ENCODE measurements at regions not wholly inside any gene's neighbourhood (a gene's known extent, or its start where the extent isn't known, plus 50 kb on each side); places are given as distances from the start of the nearest gene placed in this dataset.
A peak's percentile ranks its signal among the peaks of the same experiment; 100 is the strongest.

- peak overlapping the region; percentile 51; the same call in 1 of the 2 replicates for H3K9ac ChIP-seq (ENCODE audit: insufficient read depth, low read depth, low read length)
- no peaks in the 10 kb centered on the region for H4K20me1 ChIP-seq (ENCODE audit: insufficient read depth, low read length)
- peaks cover 3% of the 10 kb centered on the region for H3K79me2 ChIP-seq (ENCODE audit: insufficient read depth, low read length)
- WGBS (ENCODE audit: low lambda C conversion rate), result 47% methylated on average over 10 of the region's 10 CpGs
- intact Hi-C loops (cut with micrococcal nuclease; ENCODE audit: unreplicated experiment) (loop anchor here (10.0 kb wide), 1 partner anchor 467 kb away; the partner anchor contains the start of gene RBBP8), in situ Hi-C loops (cut with HindIII; ENCODE audit: extremely low pct_ligation_motif_present, low pct_unique_long_range_greater_than_20kb) (loop anchor here (10.0 to 25.0 kb wide), 2 partner anchors 327 to 589 kb away; no protein-coding TSS in a partner anchor)
- BruUV-seq (replicated peaks), result no TSS peak
- peaks cover 46% of the 10 kb centered on the region for H3K4me1 ChIP-seq (ENCODE audit: insufficient read depth, low read length)
- H3K27me3 ChIP-seq (ENCODE audit: control insufficient read depth in 1 of 2, insufficient read depth in 2 of 2, low read length in 2 of 2), result no peaks in the 10 kb centered on the region
- peak; percentile 92 for FAIRE-seq
- no peaks in the 10 kb centered on the region for H3K36me3 ChIP-seq (replicated peaks in 1 of 2; ENCODE audit: control insufficient read depth in 1 of 2, insufficient read depth in 2 of 2, low read length in 2 of 2)
- peak overlapping the region; percentile 54 for H3K4me2 ChIP-seq (ENCODE audit: low read depth, low read length)
- H3K9me3 ChIP-seq (ENCODE audit: low read length), result no peaks in the 10 kb centered on the region
- CTCF ChIA-PET (ENCODE audit: low intra/inter-chr PET ratio, low total read pairs), result no interaction called here
- peak overlapping the region; percentile 83 for H3K27ac ChIP-seq (ENCODE audit: extremely low read length, insufficient read depth, low read length)
- POLR2A ChIA-PET, result interaction anchor here (1.2 to 1.5 kb wide), 2 partner anchors 16 to 260 kb away, joined by 4 to 9 read pairs; no protein-coding TSS in a partner anchor
- DNase-seq (ENCODE audit: low spot score), result peak; percentile 81
- ATAC-seq, result peak; percentile 96
- H3K4me3 ChIP-seq (replicated peaks in 1 of 3; ENCODE audit: insufficient read depth in 1 of 3, low read depth in 2 of 3, low read length in 3 of 3), result peak overlapping the region in 1 of 3 experiments; percentile 38; a peak in 1 of 6 replicates
- H2AFZ ChIP-seq (ENCODE audit: low read length), result no peak overlapping the region
- TF ChIP-seq DR1 (CRISPR knock-in tag; IDR thresholded peaks at IDR 0.05) (no peak), ZBTB49 (CRISPR knock-in tag; IDR thresholded peaks at IDR 0.05; ENCODE audit: borderline replicate concordance) (no peak), ZNF17 (CRISPR knock-in tag; IDR thresholded peaks at IDR 0.05) (no peak), ZNF556 (CRISPR knock-in tag; IDR thresholded peaks at IDR 0.05; ENCODE audit: borderline replicate concordance) (no peak), RNF219 (CRISPR knock-in tag; IDR thresholded peaks at IDR 0.05) (no peak), KAT7 (CRISPR knock-in tag; IDR thresholded peaks at IDR 0.05; ENCODE audit: borderline replicate concordance) (no peak), HMGA1 (CRISPR knock-in tag; conservative IDR thresholded peaks at IDR 0.05) (no peak), ATRX (CRISPR knock-in tag; IDR thresholded peaks at IDR 0.05; ENCODE audit: borderline replicate concordance) (no peak), MAZ (IDR thresholded peaks at IDR 0.05; ENCODE audit: borderline replicate concordance, low read depth, low read length) (no peak), MAZ (CRISPR knock-in tag; IDR thresholded peaks at IDR 0.05; ENCODE audit: low read depth) (no peak), IRX3 (CRISPR knock-in tag; IDR thresholded peaks at IDR 0.05; ENCODE audit: borderline replicate concordance, low read depth) (no peak), MAFK (conservative IDR thresholded peaks at IDR 0.05 in 1 of 2, IDR thresholded peaks at IDR 0.05 in 1 of 2; ENCODE audit: low read length in 2 of 2) (peak; percentile 80 to 93), ELK4 (CRISPR knock-in tag; IDR thresholded peaks at IDR 0.05; ENCODE audit: borderline replicate concordance) (no peak), ZNF33A (CRISPR knock-in tag; IDR thresholded peaks at IDR 0.05; ENCODE audit: borderline replicate concordance) (no peak)
- TF ChIP-seq, protein P1, sequence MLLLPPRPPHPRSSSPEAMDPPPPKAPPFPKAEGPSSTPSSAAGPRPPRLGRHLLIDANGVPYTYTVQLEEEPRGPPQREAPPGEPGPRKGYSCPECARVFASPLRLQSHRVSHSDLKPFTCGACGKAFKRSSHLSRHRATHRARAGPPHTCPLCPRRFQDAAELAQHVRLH (CRISPR knock-in tag; IDR thresholded peaks at IDR 0.05; ENCODE audit: borderline replicate concordance, low read depth), result no peak
Measured at GRCh38 chr18:23401400-23402347, 51.4 kb upstream of the RIOK3 start.
